Smooth muscle cell (in vitro differentiated cells): ENCODE measurements at regions not wholly inside any gene's neighbourhood (a gene's known extent, or its start where the extent isn't known, plus 50 kb on each side); places are given as distances from the start of the nearest gene placed in this dataset.

Source experiments
- DNase-seq: peaks from one replicate; lab custom pipeline; 2025; ENCODE audit not compliant: unreplicated experiment; lab: John Stamatoyannopoulos, UW
- H2AFZ ChIP-seq: fragments of 200-600 bp; sonication (generic); 2 replicates; pipeline ENCODE4 v1.6.0; 2016; ENCODE audit warnings: antibody characterized with exemption, low read depth, mild to moderate bottlenecking
- H3F3A ChIP-seq: fragments of 200-600 bp; sonication (generic); 2 replicates; pipeline ENCODE4 v1.6.0; 2017; ENCODE audit warnings: antibody characterized with exemption, low read depth
- H3K27ac ChIP-seq: fragments of 200-600 bp; sonication (generic); 2 replicates; pipeline ENCODE4 v1.5.1; 2016; ENCODE audit warnings: low read depth, mild to moderate bottlenecking
- H3K27me3 ChIP-seq: fragments of 200-600 bp; sonication (generic); 2 replicates; pipeline ENCODE4 v1.6.1; 2016; ENCODE audit warnings: low read depth, mild to moderate bottlenecking
- H3K36me3 ChIP-seq: fragments of 200-600 bp; sonication (generic); 2 replicates; pipeline ENCODE4 v1.5.1; 2016; ENCODE audit warnings: low read depth
- H3K4me1 ChIP-seq: fragments of 200-600 bp; sonication (generic); 2 replicates; pipeline ENCODE4 v1.5.1; 2016; ENCODE audit warnings: low read depth
- H3K4me2 ChIP-seq: fragments of 200-600 bp; sonication (generic); 2 replicates; pipeline ENCODE4 v1.6.0; 2016; ENCODE audit warnings: mild to moderate bottlenecking
- H3K4me3 ChIP-seq: fragments of 200-600 bp; sonication (generic); 2 replicates; pipeline ENCODE4 v1.5.1; 2016; ENCODE audit warnings: mild to moderate bottlenecking
- H3K79me2 ChIP-seq: fragments of 200-600 bp; sonication (generic); 2 replicates; pipeline ENCODE4 v1.6.0; 2016; ENCODE audit warnings: low read depth, mild to moderate bottlenecking
- H3K9ac ChIP-seq: fragments of 200-600 bp; sonication (generic); 2 replicates; pipeline ENCODE4 v1.6.0; 2016; ENCODE audit warnings: low read depth
- H3K9me3 ChIP-seq: fragments of 200-600 bp; sonication (generic); replicated peaks from 2 replicates; pipeline ENCODE4 v1.5.1; 2016; ENCODE audit warnings: low read depth
- H4K20me1 ChIP-seq: fragments of 200-600 bp; sonication (generic); 2 replicates; pipeline ENCODE4 v1.6.0; 2016; ENCODE audit warnings: low read depth
- WGBS: methylation state at CpG from one replicate; pipeline ENCODE4 v1.1.7; 2016; ENCODE audit warnings: low lambda C conversion rate; 5-methylcytosine and 5-hydroxymethylcytosine counted together
- TF ChIP-seq, protein P1 (sequence below): fragments of 200-600 bp; sonication (generic); IDR thresholded peaks from 2 replicates; pipeline ENCODE4 v1.5.1; 2017; ENCODE audit warnings: borderline replicate concordance, mild to moderate bottlenecking, antibody characterized with exemption; ENCODE audit not compliant: insufficient read depth, poor library complexity, severe bottlenecking

DNA sequence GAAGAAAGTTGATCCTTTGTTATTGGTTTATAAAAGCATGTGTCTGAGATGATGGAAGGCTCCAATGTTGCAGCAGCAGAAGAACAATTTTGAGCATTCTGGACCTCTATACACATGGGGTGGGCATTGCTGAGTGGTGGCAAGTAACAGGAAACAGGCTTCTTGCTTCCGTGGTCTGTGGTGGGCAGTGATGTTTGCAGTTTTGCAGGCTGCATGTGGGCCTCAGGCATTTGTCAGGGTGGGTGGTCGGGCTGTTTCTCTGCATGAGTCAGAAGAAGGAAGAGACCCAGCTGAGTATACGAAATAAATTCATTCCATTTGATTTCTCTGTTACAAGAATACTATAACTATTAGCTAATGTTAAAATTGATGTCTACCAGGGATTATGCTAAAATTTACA is 239.5 kb upstream of the COL3A1 start:
- H3K27me3 ChIP-seq = no peaks in the 10 kb centered on the region
- no peaks in the 10 kb centered on the region for H3K36me3 ChIP-seq
- no peaks in the 10 kb centered on the region for H3K9me3 ChIP-seq
- peak overlapping the region; percentile 46 for H2AFZ ChIP-seq
- no peak overlapping the region for H3K9ac ChIP-seq
- 20% methylated on average over 3 of the region's 3 CpGs for WGBS
- H3K4me1 ChIP-seq = peaks cover 4% of the 10 kb centered on the region
- no peaks in the 10 kb centered on the region for H4K20me1 ChIP-seq
- H3K27ac ChIP-seq = peak overlapping the region; percentile 30
- H3K79me2 ChIP-seq = no peaks in the 10 kb centered on the region
- TF ChIP-seq, protein P1, sequence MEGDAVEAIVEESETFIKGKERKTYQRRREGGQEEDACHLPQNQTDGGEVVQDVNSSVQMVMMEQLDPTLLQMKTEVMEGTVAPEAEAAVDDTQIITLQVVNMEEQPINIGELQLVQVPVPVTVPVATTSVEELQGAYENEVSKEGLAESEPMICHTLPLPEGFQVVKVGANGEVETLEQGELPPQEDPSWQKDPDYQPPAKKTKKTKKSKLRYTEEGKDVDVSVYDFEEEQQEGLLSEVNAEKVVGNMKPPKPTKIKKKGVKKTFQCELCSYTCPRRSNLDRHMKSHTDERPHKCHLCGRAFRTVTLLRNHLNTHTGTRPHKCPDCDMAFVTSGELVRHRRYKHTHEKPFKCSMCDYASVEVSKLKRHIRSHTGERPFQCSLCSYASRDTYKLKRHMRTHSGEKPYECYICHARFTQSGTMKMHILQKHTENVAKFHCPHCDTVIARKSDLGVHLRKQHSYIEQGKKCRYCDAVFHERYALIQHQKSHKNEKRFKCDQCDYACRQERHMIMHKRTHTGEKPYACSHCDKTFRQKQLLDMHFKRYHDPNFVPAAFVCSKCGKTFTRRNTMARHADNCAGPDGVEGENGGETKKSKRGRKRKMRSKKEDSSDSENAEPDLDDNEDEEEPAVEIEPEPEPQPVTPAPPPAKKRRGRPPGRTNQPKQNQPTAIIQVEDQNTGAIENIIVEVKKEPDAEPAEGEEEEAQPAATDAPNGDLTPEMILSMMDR = no peak
- peaks cover 5% of the 10 kb centered on the region for H3F3A ChIP-seq
- no peak overlapping the region for H3K4me3 ChIP-seq
- no peak for DNase-seq
- H3K4me2 ChIP-seq = peak overlapping the region; percentile 21

DNA sequence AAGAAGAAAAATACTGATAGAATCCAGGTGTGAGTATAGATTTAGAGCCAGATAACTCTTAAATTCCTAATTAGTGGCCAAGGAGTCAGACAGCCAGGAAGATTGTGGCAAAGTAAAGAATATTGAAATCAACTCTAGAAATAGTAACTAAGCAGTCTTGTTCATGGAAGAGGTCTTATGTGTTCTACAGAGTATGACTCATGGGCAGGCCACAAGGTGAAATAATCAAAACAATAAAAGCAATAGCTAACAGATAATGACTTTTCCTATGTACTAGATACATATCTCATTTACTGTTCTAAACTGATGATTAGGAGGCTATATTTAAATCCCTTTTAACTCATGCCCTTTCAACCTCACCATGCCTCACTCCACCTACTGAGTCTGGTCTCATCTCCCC is 227.4 kb upstream of the COL3A1 start:
- H3K9ac ChIP-seq = no peak overlapping the region

DNA sequence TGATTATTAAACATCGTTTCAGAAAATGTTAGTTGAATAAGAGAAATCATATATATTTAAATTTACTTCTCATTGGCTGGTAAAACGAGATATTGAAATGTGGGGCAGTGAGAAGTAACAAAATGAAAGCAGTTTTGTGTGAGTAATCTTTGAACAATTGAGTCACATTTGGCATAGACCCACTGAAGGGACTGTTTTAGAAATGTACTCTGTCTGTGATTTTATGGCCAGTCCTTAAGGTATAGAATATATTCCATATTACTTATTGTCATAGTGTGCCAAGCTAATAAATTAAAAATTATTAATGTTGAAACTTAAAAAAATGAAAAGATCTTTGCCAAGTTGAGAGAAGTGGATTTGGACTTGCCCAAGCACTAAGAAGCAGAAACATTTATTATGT is 222.4 kb upstream of the COL3A1 start:
- Histone ChIP-seq H3K4me3 (no peak overlapping the region), H3K27me3 (no peaks in the 10 kb centered on the region), H3K27ac (no peak overlapping the region), H3K4me1 (no peaks in the 10 kb centered on the region), H3K9me3 (peaks cover 15% of the 10 kb centered on the region), H3K79me2 (no peaks in the 10 kb centered on the region), H3K36me3 (peaks cover 8% of the 10 kb centered on the region), H3K4me2 (no peak overlapping the region), H2AFZ (no peak overlapping the region), H4K20me1 (no peaks in the 10 kb centered on the region), H3F3A (no peaks in the 10 kb centered on the region), H3K9ac (no peak overlapping the region)
- WGBS = 83% methylated on average over 2 of the region's 2 CpGs
- TF ChIP-seq, protein P1 = no peak
- DNase-seq = no peak

More for the DNA sequence above, 227.4 kb upstream of the COL3A1 start:
- Histone ChIP-seq H3K4me1 (no peaks in the 10 kb centered on the region), H3F3A (no peaks in the 10 kb centered on the region), H3K79me2 (no peaks in the 10 kb centered on the region), H4K20me1 (no peaks in the 10 kb centered on the region), H3K27ac (no peak overlapping the region), H3K4me3 (no peak overlapping the region), H3K27me3 (no peaks in the 10 kb centered on the region), H3K9me3 (no peaks in the 10 kb centered on the region), H3K4me2 (no peak overlapping the region), H2AFZ (no peak overlapping the region), H3K36me3 (no peaks in the 10 kb centered on the region)
- TF ChIP-seq, protein P1 = no peak
- DNase-seq = no peak

- DNase-seq = no peak
- H3K27me3 ChIP-seq = no peaks in the 10 kb centered on the region
- 100% methylated on average over 1 of the region's 1 CpG for WGBS
- no peak overlapping the region for H3K27ac ChIP-seq
- no peaks in the 10 kb centered on the region for H3K79me2 ChIP-seq
- no peak overlapping the region for H3K9ac ChIP-seq
- no peak overlapping the region for H3K4me2 ChIP-seq
- no peaks in the 10 kb centered on the region for H3F3A ChIP-seq
- peaks cover 20% of the 10 kb centered on the region for H3K9me3 ChIP-seq
- H3K4me1 ChIP-seq = no peaks in the 10 kb centered on the region
- H3K4me3 ChIP-seq = no peak overlapping the region
- peaks cover 9% of the 10 kb centered on the region for H3K36me3 ChIP-seq
- no peak overlapping the region for H2AFZ ChIP-seq
- H4K20me1 ChIP-seq = no peaks in the 10 kb centered on the region
- TF ChIP-seq, protein P1 = no peak
Measured at GRCh38 chr2:188752311-188752710, 221.9 kb upstream of the COL3A1 start.
